NCI-H460 (cell line): ENCODE measurements at regions not wholly inside any gene's neighbourhood (a gene's known extent, or its start where the extent isn't known, plus 50 kb on each side); places are given as distances from the start of the nearest gene placed in this dataset.
"Not testable (repeated sequence)": the region's sequence is repeated elsewhere in the genome, so short reads cannot be mapped to it uniquely, and the experiment has no call there.

Experiments used
- DNase-seq: peaks from one replicate; pipeline ENCODE4 v3.0.0-alpha.2; 2016; ENCODE audit warnings: low read depth; ENCODE audit errors: extremely low read depth

GRCh38 chr21:15274701-15275485 lies 210.1 kb upstream of the NRIP1 start:
- no peak for DNase-seq

- no peak for DNase-seq
These were observed 210.9 kb upstream of the NRIP1 start for GRCh38 chr21:15275615-15276235.

- DNase-seq: no peak
These were observed 211.4 kb upstream of the NRIP1 start for GRCh38 chr21:15276243-15276642.

GRCh38 chr21:15277466-15277865 lies 212.7 kb upstream of the NRIP1 start:
- no peak for DNase-seq

- no peak for DNase-seq
These were observed 213.5 kb upstream of the NRIP1 start for GRCh38 chr21:15278279-15278678.

GRCh38 chr21:15278851-15279250 lies 214.1 kb upstream of the NRIP1 start:
- no peak for DNase-seq

GRCh38 chr21:15279482-15279881 lies 214.7 kb upstream of the NRIP1 start:
- no peak for DNase-seq

- no peak for DNase-seq
These were observed 216.9 kb upstream of the NRIP1 start for GRCh38 chr21:15281714-15282113.

GRCh38 chr21:15282665-15283064 lies 217.9 kb upstream of the NRIP1 start:
- no peak for DNase-seq

- no peak for DNase-seq
These were observed 218.3 kb upstream of the NRIP1 start for GRCh38 chr21:15283138-15283537.

GRCh38 chr21:15283789-15284188 lies 219.0 kb upstream of the NRIP1 start:
- DNase-seq: no peak

- DNase-seq: no peak
These were observed 220.8 kb upstream of the NRIP1 start for GRCh38 chr21:15285556-15285955.

GRCh38 chr21:15289246-15289645 lies 224.4 kb upstream of the NRIP1 start:
- DNase-seq: no peak

GRCh38 chr21:15289896-15290841 lies 225.4 kb upstream of the NRIP1 start:
- DNase-seq: no peak

- DNase-seq: no peak
These were observed 226.9 kb upstream of the NRIP1 start for GRCh38 chr21:15291621-15292266.

GRCh38 chr21:15293240-15293639 lies 228.4 kb upstream of the NRIP1 start:
- DNase-seq: peak; percentile 44

- no peak for DNase-seq
These were observed 231.1 kb upstream of the NRIP1 start for GRCh38 chr21:15295875-15296274.

GRCh38 chr21:15297824-15298223 lies 233.0 kb upstream of the NRIP1 start:
- no peak for DNase-seq

GRCh38 chr21:15298306-15298705 lies 233.5 kb upstream of the NRIP1 start:
- DNase-seq: no peak

GRCh38 chr21:15298755-15299154 lies 234.0 kb upstream of the NRIP1 start:
- not testable (repeated sequence) for DNase-seq

GRCh38 chr21:15300131-15300530 lies 235.3 kb upstream of the NRIP1 start:
- no peak for DNase-seq
